ENCODE measurements at regions not wholly inside any gene's neighbourhood (a gene's known extent, or its start where the extent isn't known, plus 50 kb on each side); places are given as distances from the start of the nearest gene placed in this dataset.

DNA sequence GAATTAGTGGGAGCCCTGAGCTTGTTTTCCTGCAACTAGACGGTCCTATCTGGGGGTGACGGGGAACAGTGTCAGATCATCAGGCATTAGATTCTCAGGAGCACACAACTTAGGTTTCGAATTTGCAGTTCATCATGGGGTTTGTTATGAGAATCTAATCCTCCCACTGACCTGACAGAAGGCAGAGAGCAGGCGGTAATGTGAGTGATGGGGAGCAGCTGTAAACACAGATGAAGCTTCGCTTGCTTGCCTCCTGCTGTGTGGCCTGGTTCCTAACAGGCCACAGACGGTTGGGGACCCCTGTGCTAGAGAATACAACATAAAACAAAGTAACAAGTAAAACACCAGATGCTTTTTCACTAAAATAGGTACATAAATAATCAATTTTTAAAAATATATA is 86.2 kb upstream of the BLTP1 start:
- Histone ChIP-seq H2BK5ac (ENCODE audit: low read length) (no peak overlapping the region), H2BK15ac (ENCODE audit: low read length) (no peak overlapping the region), H3K4me1 (ENCODE audit: control insufficient read depth in 2 of 2, insufficient read depth in 1 of 2, low read depth in 1 of 2, low read length in 2 of 2) (no peaks in the 10 kb centered on the region), H3K9me3 (replicated peaks in 1 of 2; ENCODE audit: control insufficient read depth in 2 of 2, insufficient read depth in 1 of 2, low read depth in 1 of 2, low read length in 2 of 2) (no peaks in the 10 kb centered on the region), H2AFZ (ENCODE audit: low read length) (no peak overlapping the region), H3K9ac (ENCODE audit: low read depth, low read length, poor library complexity) (no peak overlapping the region), H4K8ac (ENCODE audit: low read depth, low read length) (no peak overlapping the region), H3K79me1 (ENCODE audit: low read depth, low read length) (no peaks in the 10 kb centered on the region), H3K27me3 (ENCODE audit: control insufficient read depth in 3 of 3, insufficient read depth in 3 of 3, low read depth in 1 of 3, low read length in 3 of 3) (no peaks in the 10 kb centered on the region), H3K27ac (replicated peaks; ENCODE audit: low read length) (no peak overlapping the region), H2BK12ac (ENCODE audit: low read length) (no peak overlapping the region), H3K4me3 (ENCODE audit: low read length in 2 of 2) (no peak overlapping the region), H2BK120ac (ENCODE audit: low read depth, low read length) (no peak overlapping the region), H4K91ac (ENCODE audit: low read depth, low read length, poor library complexity) (no peak overlapping the region), H3K36me3 (replicated peaks in 1 of 2; ENCODE audit: control insufficient read depth in 2 of 2, insufficient read depth in 2 of 2, low read length in 2 of 2) (no peaks in the 10 kb centered on the region), H3K14ac (ENCODE audit: low read length) (no peak overlapping the region), H3K4ac (ENCODE audit: low read length) (no peak overlapping the region), H3K23ac (ENCODE audit: low read depth, low read length, poor library complexity) (no peak overlapping the region), H2AK5ac (ENCODE audit: low read depth, low read length) (no peak overlapping the region), H3K18ac (ENCODE audit: low read length) (no peak overlapping the region), H3K4me2 (ENCODE audit: insufficient read depth, low read length, poor library complexity, severe bottlenecking) (no peak overlapping the region)
- DNase-seq (ENCODE audit: low spot score): no peak
- no CpG with 5 or more reads among the region's 6 CpGs for WGBS, 2 donors (ENCODE audit: extremely low coverage in 2 of 2, insufficient read length in 2 of 2, insufficient replicate concordance in 1 of 2)

GRCh38 chr4:122065149-122065548 is 87.0 kb upstream of the BLTP1 start:
- Histone ChIP-seq H3K4me1 (ENCODE audit: control insufficient read depth in 2 of 2, insufficient read depth in 1 of 2, low read depth in 1 of 2, low read length in 2 of 2) (no peaks in the 10 kb centered on the region), H3K27ac (replicated peaks; ENCODE audit: low read length) (no peak overlapping the region), H2AK5ac (ENCODE audit: low read depth, low read length) (no peak overlapping the region), H3K9ac (ENCODE audit: low read depth, low read length, poor library complexity) (no peak overlapping the region), H2BK15ac (ENCODE audit: low read length) (no peak overlapping the region), H3K14ac (ENCODE audit: low read length) (no peak overlapping the region), H3K23ac (ENCODE audit: low read depth, low read length, poor library complexity) (no peak overlapping the region), H2BK12ac (ENCODE audit: low read length) (no peak overlapping the region), H4K91ac (ENCODE audit: low read depth, low read length, poor library complexity) (no peak overlapping the region), H3K79me1 (ENCODE audit: low read depth, low read length) (no peaks in the 10 kb centered on the region), H2BK120ac (ENCODE audit: low read depth, low read length) (no peak overlapping the region), H3K9me3 (replicated peaks in 1 of 2; ENCODE audit: control insufficient read depth in 2 of 2, insufficient read depth in 1 of 2, low read depth in 1 of 2, low read length in 2 of 2) (no peaks in the 10 kb centered on the region), H3K4ac (ENCODE audit: low read length) (no peak overlapping the region), H3K4me3 (ENCODE audit: low read length in 2 of 2) (no peak overlapping the region), H4K8ac (ENCODE audit: low read depth, low read length) (no peak overlapping the region), H3K36me3 (replicated peaks in 1 of 2; ENCODE audit: control insufficient read depth in 2 of 2, insufficient read depth in 2 of 2, low read length in 2 of 2) (no peaks in the 10 kb centered on the region), H3K4me2 (ENCODE audit: insufficient read depth, low read length, poor library complexity, severe bottlenecking) (no peak overlapping the region), H2AFZ (ENCODE audit: low read length) (no peak overlapping the region), H2BK5ac (ENCODE audit: low read length) (no peak overlapping the region), H3K27me3 (ENCODE audit: control insufficient read depth in 3 of 3, insufficient read depth in 3 of 3, low read depth in 1 of 3, low read length in 3 of 3) (no peaks in the 10 kb centered on the region), H3K18ac (ENCODE audit: low read length) (no peak overlapping the region)
- no peak for DNase-seq (ENCODE audit: low spot score)
- no CpG with 5 or more reads among the region's 4 CpGs for WGBS, 2 donors (ENCODE audit: extremely low coverage in 2 of 2, insufficient read length in 2 of 2, insufficient replicate concordance in 1 of 2)

DNA sequence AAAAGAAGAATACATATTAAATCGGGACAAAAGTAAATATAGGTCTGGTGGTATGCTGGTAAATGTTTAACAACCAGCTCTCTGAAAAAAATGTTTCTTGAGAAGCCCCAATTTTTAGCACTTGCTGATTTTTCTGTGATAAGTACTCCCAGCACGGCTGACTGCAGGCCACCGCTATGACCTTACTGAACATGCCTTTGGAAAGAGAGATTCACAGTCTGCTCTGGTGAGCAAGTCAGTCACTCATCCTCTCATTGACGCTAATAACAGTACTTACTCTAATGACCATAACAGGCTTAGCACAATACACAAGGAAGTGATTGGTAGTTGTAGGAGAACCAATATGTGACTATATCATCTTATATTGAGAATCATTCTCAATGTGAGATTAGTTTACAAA is 98.9 kb upstream of the BLTP1 start:
- H3K27me3 ChIP-seq (ENCODE audit: control insufficient read depth in 3 of 3, insufficient read depth in 3 of 3, low read depth in 1 of 3, low read length in 3 of 3): peaks cover 0 to 3% (median 0%) of the 10 kb centered on the region in 3 experiments
- no peaks in the 10 kb centered on the region for H3K4me1 ChIP-seq (ENCODE audit: control insufficient read depth in 2 of 2, insufficient read depth in 1 of 2, low read depth in 1 of 2, low read length in 2 of 2)
- no peak overlapping the region for H3K4me2 ChIP-seq (ENCODE audit: insufficient read depth, low read length, poor library complexity, severe bottlenecking)
- no peak overlapping the region for H2AK5ac ChIP-seq (ENCODE audit: low read depth, low read length)
- peaks cover 0 to 2% of the 10 kb centered on the region in 2 donors for H3K9me3 ChIP-seq (replicated peaks in 1 of 2; ENCODE audit: control insufficient read depth in 2 of 2, insufficient read depth in 1 of 2, low read depth in 1 of 2, low read length in 2 of 2)
- no CpG with 5 or more reads among the region's 4 CpGs for WGBS, 2 donors (ENCODE audit: extremely low coverage in 2 of 2, insufficient read length in 2 of 2, insufficient replicate concordance in 1 of 2)
- no peaks in the 10 kb centered on the region for H3K79me1 ChIP-seq (ENCODE audit: low read depth, low read length)
- no peak overlapping the region for H3K4me3 ChIP-seq (ENCODE audit: low read length in 2 of 2)
- H2BK120ac ChIP-seq (ENCODE audit: low read depth, low read length): no peak overlapping the region
- no peak overlapping the region for H2BK15ac ChIP-seq (ENCODE audit: low read length)
- H4K8ac ChIP-seq (ENCODE audit: low read depth, low read length): no peak overlapping the region
- H3K4ac ChIP-seq (ENCODE audit: low read length): no peak overlapping the region
- no peak overlapping the region for H2BK12ac ChIP-seq (ENCODE audit: low read length)
- H2BK5ac ChIP-seq (ENCODE audit: low read length): no peak overlapping the region
- no peak overlapping the region for H4K91ac ChIP-seq (ENCODE audit: low read depth, low read length, poor library complexity)
- no peak overlapping the region for H3K9ac ChIP-seq (ENCODE audit: low read depth, low read length, poor library complexity)
- DNase-seq (ENCODE audit: low spot score): no peak
- no peak overlapping the region for H3K27ac ChIP-seq (replicated peaks; ENCODE audit: low read length)
- H3K36me3 ChIP-seq (replicated peaks in 1 of 2; ENCODE audit: control insufficient read depth in 2 of 2, insufficient read depth in 2 of 2, low read length in 2 of 2): no peaks in the 10 kb centered on the region
- H3K18ac ChIP-seq (ENCODE audit: low read length): no peak overlapping the region
- no peak overlapping the region for H2AFZ ChIP-seq (ENCODE audit: low read length)
- H3K23ac ChIP-seq (ENCODE audit: low read depth, low read length, poor library complexity): no peak overlapping the region
- H3K14ac ChIP-seq (ENCODE audit: low read length): no peak overlapping the region

GRCh38 chr4:122052677-122053076 is 99.5 kb upstream of the BLTP1 start:
- no peak for DNase-seq (ENCODE audit: low spot score)
- H2BK12ac ChIP-seq (ENCODE audit: low read length): no peak overlapping the region
- H3K14ac ChIP-seq (ENCODE audit: low read length): no peak overlapping the region
- H3K23ac ChIP-seq (ENCODE audit: low read depth, low read length, poor library complexity): no peak overlapping the region
- H2BK5ac ChIP-seq (ENCODE audit: low read length): no peak overlapping the region
- H3K9me3 ChIP-seq (replicated peaks in 1 of 2; ENCODE audit: control insufficient read depth in 2 of 2, insufficient read depth in 1 of 2, low read depth in 1 of 2, low read length in 2 of 2): peaks cover 0 to 2% of the 10 kb centered on the region in 2 donors
- no peak overlapping the region for H4K91ac ChIP-seq (ENCODE audit: low read depth, low read length, poor library complexity)
- no peaks in the 10 kb centered on the region for H3K79me1 ChIP-seq (ENCODE audit: low read depth, low read length)
- no peak overlapping the region for H3K18ac ChIP-seq (ENCODE audit: low read length)
- H3K36me3 ChIP-seq (replicated peaks in 1 of 2; ENCODE audit: control insufficient read depth in 2 of 2, insufficient read depth in 2 of 2, low read length in 2 of 2): no peaks in the 10 kb centered on the region
- H4K8ac ChIP-seq (ENCODE audit: low read depth, low read length): no peak overlapping the region
- H3K27ac ChIP-seq (replicated peaks; ENCODE audit: low read length): no peak overlapping the region
- peaks cover 0 to 3% (median 0%) of the 10 kb centered on the region in 3 experiments for H3K27me3 ChIP-seq (ENCODE audit: control insufficient read depth in 3 of 3, insufficient read depth in 3 of 3, low read depth in 1 of 3, low read length in 3 of 3)
- H3K4me2 ChIP-seq (ENCODE audit: insufficient read depth, low read length, poor library complexity, severe bottlenecking): no peak overlapping the region
- H3K4me3 ChIP-seq (ENCODE audit: low read length in 2 of 2): no peak overlapping the region
- no peaks in the 10 kb centered on the region for H3K4me1 ChIP-seq (ENCODE audit: control insufficient read depth in 2 of 2, insufficient read depth in 1 of 2, low read depth in 1 of 2, low read length in 2 of 2)
- H2AK5ac ChIP-seq (ENCODE audit: low read depth, low read length): no peak overlapping the region
- no peak overlapping the region for H2BK120ac ChIP-seq (ENCODE audit: low read depth, low read length)
- no peak overlapping the region for H3K9ac ChIP-seq (ENCODE audit: low read depth, low read length, poor library complexity)
- H2AFZ ChIP-seq (ENCODE audit: low read length): no peak overlapping the region
- H3K4ac ChIP-seq (ENCODE audit: low read length): no peak overlapping the region
- no CpG with 5 or more reads among the region's 3 CpGs for WGBS, 2 donors (ENCODE audit: extremely low coverage in 2 of 2, insufficient read length in 2 of 2, insufficient replicate concordance in 1 of 2)
- H2BK15ac ChIP-seq (ENCODE audit: low read length): no peak overlapping the region
